Panc1 (cell line): ENCODE measurements at regions not wholly inside any gene's neighbourhood (a gene's known extent, or its start where the extent isn't known, plus 50 kb on each side); places are given as distances from the start of the nearest gene placed in this dataset.

Source experiments
- ATAC-seq: fragments of 200-7000 bp; cut with Tn5 transposase; 2 replicates; pipeline ENCODE4 v1.9.1; 2020; ENCODE audit warnings: mild to moderate bottlenecking, moderate library complexity
- BruUV-seq: library from RNA; stranded (reverse); fragments of 400-500 nt; replicated peaks from 2 replicates; lab custom pipeline; 2021; lab: Mats Ljungman, UMichigan
- CTCF ChIA-PET: fragments of 300-600 bp; sonication (Branson Sonifier 250); formaldehyde crosslinking; loops from one replicate; lab custom pipeline; 2022; ENCODE audit warnings: antibody characterized with exemption; lab: Charles Lee
- POLR2A ChIA-PET: fragments of 300-600 bp; sonication (Branson Sonifier 250); formaldehyde crosslinking; loops from one replicate; lab custom pipeline; 2022; ENCODE audit warnings: antibody characterized with exemption; lab: Charles Lee
- DNase-seq: peaks from one replicate; pipeline ENCODE4 v3.0.0-alpha.2; 2010; ENCODE audit warnings: low read depth, low spot score
- H3K27ac ChIP-seq: 2 replicates; pipeline ENCODE4 v1.5.1; 2011; ENCODE audit warnings: mild to moderate bottlenecking, low read length, inconsistent platforms
- H3K27me3 ChIP-seq: fragments of 200-500 bp; sonication (Bioruptor generic); 2 replicates; pipeline ENCODE4 v1.6.0; 2014; ENCODE audit warnings: low read length, inconsistent platforms; ENCODE audit not compliant: control insufficient read depth, insufficient read depth
- H3K36me3 ChIP-seq: fragments of 200-500 bp; sonication (Bioruptor generic); 2 replicates; pipeline ENCODE4 v1.5.1; 2014; ENCODE audit warnings: inconsistent platforms, mild to moderate bottlenecking, low read length, moderate library complexity; ENCODE audit not compliant: control insufficient read depth, insufficient read depth
- H3K4me1 ChIP-seq: 2 replicates; pipeline ENCODE4 v1.5.1; 2011; ENCODE audit warnings: inconsistent platforms, mild to moderate bottlenecking, low read length, moderate library complexity; ENCODE audit not compliant: control insufficient read depth, insufficient read depth
- H3K4me3 ChIP-seq, 2 experiments: 2 replicates each; pipeline ENCODE4 v1.5.1; 2011 to 2012; ENCODE audit warnings: low read depth in 2 of 2, low read length in 2 of 2, mild to moderate bottlenecking in 2 of 2, inconsistent platforms in 1 of 2, moderate library complexity in 1 of 2
- H3K9me3 ChIP-seq: fragments of 200-500 bp; sonication (Bioruptor generic); 2 replicates; pipeline ENCODE4 v1.5.1; 2014; ENCODE audit warnings: low read depth, mild to moderate bottlenecking, inconsistent platforms, low read length, moderate library complexity; ENCODE audit not compliant: control insufficient read depth, insufficient read depth
- CTCF ChIP-seq: fragments of 450-650 bp; IDR thresholded peaks from 2 replicates; pipeline ENCODE4 v1.5.1; 2017; ENCODE audit warnings: mild to moderate bottlenecking
- POLR2AphosphoS5 ChIP-seq: IDR thresholded peaks from 2 replicates; pipeline ENCODE4 v1.6.1; 2012; ENCODE audit warnings: mild to moderate bottlenecking, low read depth, low read length, moderate library complexity
- SIN3A ChIP-seq: IDR thresholded peaks from 2 replicates; pipeline ENCODE4 v1.6.1; 2012; ENCODE audit warnings: low read depth, mild to moderate bottlenecking, low read length, moderate library complexity, borderline replicate concordance; ENCODE audit not compliant: insufficient read depth
- TCF7L2 ChIP-seq: IDR thresholded peaks from 2 replicates; pipeline ENCODE4 v1.6.1; 2011; ENCODE audit warnings: mild to moderate bottlenecking, low read depth, low read length, inconsistent platforms
- in situ Hi-C: cut with HindIII; loops from 2 replicates; pipeline ENCODE4 v1.10.0; 2016; ENCODE audit warnings: low sequenced_read_pairs, low pct_unique_long_range_greater_than_20kb
- intact Hi-C: fragments of 100-400 bp; cut with micrococcal nuclease; formaldehyde crosslinking; loops from one replicate; pipeline ENCODE4 v1.10.0; 2022; ENCODE audit not compliant: unreplicated experiment
- TF ChIP-seq, protein P1 (sequence below), 2 experiments: IDR thresholded peaks; 2 replicates each; pipeline ENCODE4 v1.6.1; 2011 to 2012; ENCODE audit warnings: low read depth in 2 of 2, control low read depth in 1 of 2, low read length in 1 of 2, mild to moderate bottlenecking in 1 of 2, moderate library complexity in 1 of 2; ENCODE audit not compliant: insufficient read depth in 1 of 2

DNA sequence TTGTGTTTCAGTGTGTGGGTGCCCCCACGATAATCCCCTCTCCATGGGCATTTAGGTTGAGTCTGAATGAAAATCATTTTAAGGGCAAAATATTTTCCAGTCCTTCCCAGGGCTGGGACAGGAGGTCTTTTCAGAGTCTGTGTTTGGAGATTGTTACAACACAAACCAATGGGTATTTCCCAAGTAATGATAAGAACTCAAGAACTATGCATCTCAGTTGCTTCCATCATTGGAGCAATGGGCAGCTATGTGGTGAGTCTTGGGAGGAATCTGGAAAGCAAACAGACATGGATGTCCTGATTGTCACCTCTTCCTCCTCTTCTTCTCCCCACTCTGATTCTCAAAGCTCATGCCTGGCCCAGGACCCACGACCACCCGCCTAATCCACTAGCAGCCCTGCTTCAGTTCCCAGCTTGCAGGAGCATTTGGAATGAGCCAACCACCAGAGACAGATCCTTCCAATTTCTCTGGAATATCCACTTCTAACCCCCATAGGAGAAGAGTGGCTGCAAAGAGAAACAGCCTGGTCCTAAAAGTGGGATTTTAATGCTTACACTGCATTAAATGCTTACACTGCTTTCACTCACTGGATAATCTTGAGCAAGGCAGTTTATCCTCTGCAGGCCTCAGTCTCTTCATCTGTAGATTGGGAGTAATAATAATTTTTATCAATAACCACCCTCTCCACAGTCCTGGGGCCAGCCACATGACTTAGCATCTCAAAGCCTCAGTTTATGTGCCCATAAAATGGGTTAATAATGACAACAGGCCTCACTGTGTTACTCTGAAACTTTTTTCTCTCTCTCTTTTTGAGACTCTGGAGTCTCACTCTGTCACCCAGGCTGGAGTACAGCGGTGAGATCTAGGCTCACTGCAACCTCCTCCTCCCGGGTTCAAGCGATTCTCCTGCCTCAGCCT lies 404.3 kb downstream of the MN1 start:
- Histone ChIP-seq H3K27me3 (peaks cover 6% of the 10 kb centered on the region; the same call in 1 of the 2 replicates), H3K36me3 (no peaks in the 10 kb centered on the region), H3K4me3 (no peak overlapping the region), H3K9me3 (no peaks in the 10 kb centered on the region), H3K4me1 (no peaks in the 10 kb centered on the region), H3K27ac (no peak overlapping the region)
- CTCF ChIA-PET, result no interaction called here
- no peak for TF ChIP-seq POLR2AphosphoS5
- no peak for DNase-seq
- intact Hi-C loops, result no loop called here
- no TSS peak for BruUV-seq
- POLR2A ChIA-PET, result no interaction called here
- no peak for ATAC-seq
- in situ Hi-C loops, result no loop called here

DNA sequence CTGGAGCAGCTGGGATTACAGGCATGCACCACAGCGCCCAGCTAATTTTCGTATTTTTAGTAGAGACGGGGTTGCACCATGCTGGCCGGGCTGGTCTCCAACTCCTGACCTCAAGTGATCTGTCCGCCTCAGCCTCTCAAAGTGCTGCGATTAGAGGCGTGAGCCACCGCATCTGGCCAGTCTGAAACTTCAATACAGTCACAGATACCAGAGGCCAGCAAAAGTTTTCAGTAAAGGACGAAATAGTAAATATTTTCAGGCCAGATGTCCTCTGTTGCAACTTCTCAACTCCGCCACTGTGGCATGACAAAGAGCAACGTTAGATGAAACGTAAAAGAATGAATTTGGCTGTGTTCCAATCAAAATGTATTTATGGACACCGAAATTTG lies 403.6 kb downstream of the MN1 start:
- Histone ChIP-seq H3K27me3 (peaks cover 6% of the 10 kb centered on the region; the same call in 1 of the 2 replicates), H3K9me3 (no peaks in the 10 kb centered on the region), H3K4me1 (no peaks in the 10 kb centered on the region), H3K4me3 (no peak overlapping the region), H3K27ac (no peak overlapping the region), H3K36me3 (no peaks in the 10 kb centered on the region)
- intact Hi-C loops, result no loop called here
- POLR2A ChIA-PET, result no interaction called here
- BruUV-seq, result no TSS peak
- DNase-seq (no peak), ATAC-seq (no peak)
- in situ Hi-C loops, result no loop called here
- CTCF ChIA-PET, result no interaction called here
- TF ChIP-seq, protein P1, sequence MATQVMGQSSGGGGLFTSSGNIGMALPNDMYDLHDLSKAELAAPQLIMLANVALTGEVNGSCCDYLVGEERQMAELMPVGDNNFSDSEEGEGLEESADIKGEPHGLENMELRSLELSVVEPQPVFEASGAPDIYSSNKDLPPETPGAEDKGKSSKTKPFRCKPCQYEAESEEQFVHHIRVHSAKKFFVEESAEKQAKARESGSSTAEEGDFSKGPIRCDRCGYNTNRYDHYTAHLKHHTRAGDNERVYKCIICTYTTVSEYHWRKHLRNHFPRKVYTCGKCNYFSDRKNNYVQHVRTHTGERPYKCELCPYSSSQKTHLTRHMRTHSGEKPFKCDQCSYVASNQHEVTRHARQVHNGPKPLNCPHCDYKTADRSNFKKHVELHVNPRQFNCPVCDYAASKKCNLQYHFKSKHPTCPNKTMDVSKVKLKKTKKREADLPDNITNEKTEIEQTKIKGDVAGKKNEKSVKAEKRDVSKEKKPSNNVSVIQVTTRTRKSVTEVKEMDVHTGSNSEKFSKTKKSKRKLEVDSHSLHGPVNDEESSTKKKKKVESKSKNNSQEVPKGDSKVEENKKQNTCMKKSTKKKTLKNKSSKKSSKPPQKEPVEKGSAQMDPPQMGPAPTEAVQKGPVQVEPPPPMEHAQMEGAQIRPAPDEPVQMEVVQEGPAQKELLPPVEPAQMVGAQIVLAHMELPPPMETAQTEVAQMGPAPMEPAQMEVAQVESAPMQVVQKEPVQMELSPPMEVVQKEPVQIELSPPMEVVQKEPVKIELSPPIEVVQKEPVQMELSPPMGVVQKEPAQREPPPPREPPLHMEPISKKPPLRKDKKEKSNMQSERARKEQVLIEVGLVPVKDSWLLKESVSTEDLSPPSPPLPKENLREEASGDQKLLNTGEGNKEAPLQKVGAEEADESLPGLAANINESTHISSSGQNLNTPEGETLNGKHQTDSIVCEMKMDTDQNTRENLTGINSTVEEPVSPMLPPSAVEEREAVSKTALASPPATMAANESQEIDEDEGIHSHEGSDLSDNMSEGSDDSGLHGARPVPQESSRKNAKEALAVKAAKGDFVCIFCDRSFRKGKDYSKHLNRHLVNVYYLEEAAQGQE (IDR thresholded peaks at IDR 0.05; ENCODE audit: insufficient read depth in 1 of 2, low read depth in 2 of 2, low read length in 1 of 2), result no peak
- TF ChIP-seq POLR2AphosphoS5, result no peak

DNA sequence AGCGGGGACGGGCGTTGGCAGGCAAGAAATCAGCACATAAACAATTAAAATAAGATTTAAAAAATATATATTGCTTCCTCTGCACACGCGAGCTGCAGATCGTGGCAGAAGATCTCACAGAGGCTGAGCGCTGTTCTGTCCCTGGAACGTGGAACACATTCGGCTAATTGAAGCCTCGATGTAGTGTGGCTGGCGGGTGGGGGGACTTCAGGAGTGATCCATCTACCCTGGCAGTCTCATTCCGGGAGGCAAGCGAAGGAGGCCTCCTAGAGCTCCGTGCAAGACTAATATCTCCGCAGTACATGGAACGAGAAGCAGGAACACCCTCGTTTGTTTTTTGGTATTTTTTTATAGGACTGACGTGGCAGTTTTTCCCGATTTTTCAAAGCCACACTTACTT lies 402.4 kb downstream of the MN1 start:
- in situ Hi-C loops (no loop called here), intact Hi-C loops (no loop called here)
- CTCF ChIA-PET, result interaction anchor here (0.6 kb wide), 2 partner anchors 106 to 729 kb away, joined by 3 to 4 read pairs; no protein-coding TSS in a partner anchor
- Histone ChIP-seq H3K9me3 (no peaks in the 10 kb centered on the region), H3K4me1 (no peaks in the 10 kb centered on the region), H3K27me3 (peaks cover 6% of the 10 kb centered on the region; the same call in 1 of the 2 replicates), H3K27ac (no peak overlapping the region), H3K36me3 (no peaks in the 10 kb centered on the region), H3K4me3 (no peak overlapping the region)
- POLR2A ChIA-PET, result no interaction called here
- TF ChIP-seq POLR2AphosphoS5 (no peak), TCF7L2 (no peak), SIN3A (no peak), CTCF (no peak)
- TF ChIP-seq, protein P1 (IDR thresholded peaks at IDR 0.05; ENCODE audit: insufficient read depth in 1 of 2, low read depth in 2 of 2, low read length in 1 of 2), result no peak
- ATAC-seq (no peak), DNase-seq (no peak)
- BruUV-seq, result no TSS peak
